HepG2 (cell line): ENCODE measurements at regions not wholly inside any gene's neighbourhood (a gene's known extent, or its start where the extent isn't known, plus 50 kb on each side); places are given as distances from the start of the nearest gene placed in this dataset.

ENCODE experiments used
- ATAC-seq: fragments of 200-7000 bp; cut with Tn5 transposase; 3 replicates; pipeline ENCODE4 v1.9.1; 2020; ENCODE audit warnings: mild to moderate bottlenecking, moderate library complexity
- BruUV-seq: library from RNA; stranded (reverse); fragments of 400-500 nt; replicated peaks from 2 replicates; lab custom pipeline; 2021; lab: Mats Ljungman, UMichigan
- CTCF ChIA-PET: fragments of 300-600 bp; formaldehyde crosslinking; extraction: SDS; loops from one replicate; lab custom pipeline; 2021; ENCODE audit warnings: low total read pairs, inconsistent platforms, low intra/inter-chr PET ratio; lab: Yijun Ruan, JAX
- POLR2A ChIA-PET: fragments of 350-600 bp; sonication (Branson Sonifier 250); formaldehyde crosslinking; loops from one replicate; lab custom pipeline; 2020; ENCODE audit warnings: antibody characterized with exemption, inconsistent platforms; lab: Yijun Ruan, JAX
- DNase-seq: peaks from one replicate; pipeline ENCODE4 v3.0.0-alpha.2; 2015; ENCODE audit warnings: low spot score
- FAIRE-seq: peaks from 3 replicates; lab custom pipeline; 2011; peaks lifted over from hg19 to GRCh38; lab: Jason Lieb, UNC
- H2AFZ ChIP-seq: one replicate; pipeline ENCODE4 v1.6.1; 2011; ENCODE audit warnings: low read length, inconsistent platforms
- H3K27ac ChIP-seq: fragments of 300-600 bp; 3 replicates; pipeline ENCODE4 v1.8.0; 2011; ENCODE audit warnings: mixed run types, mild to moderate bottlenecking, mixed read lengths, low read length, inconsistent platforms; ENCODE audit not compliant: insufficient read depth; ENCODE audit errors: extremely low read length
- H3K27me3 ChIP-seq, 2 experiments: fragments of 200-600 bp in 1 of 2; 2 replicates in 1 of 2; 3 replicates in 1 of 2; pipeline versions ENCODE4 v1.6.0 to v1.8.0; 2011; ENCODE audit warnings: low read length in 2 of 2, mild to moderate bottlenecking in 2 of 2, moderate library complexity in 2 of 2, inconsistent platforms in 1 of 2; ENCODE audit not compliant: insufficient read depth in 2 of 2, control insufficient read depth in 1 of 2
- H3K36me3 ChIP-seq, 2 experiments: fragments of 200-600 bp in 1 of 2; replicated peaks in 1 of 2; 2 replicates in 1 of 2; 3 replicates in 1 of 2; pipeline versions ENCODE4 v1.5.1 to v1.8.0; 2011; ENCODE audit warnings: low read length in 2 of 2, inconsistent platforms in 1 of 2; ENCODE audit not compliant: insufficient read depth in 2 of 2, control insufficient read depth in 1 of 2
- H3K4me1 ChIP-seq: 2 replicates; pipeline ENCODE4 v1.5.1; 2012; ENCODE audit warnings: low read length, inconsistent platforms; ENCODE audit not compliant: insufficient read depth
- H3K4me2 ChIP-seq: 2 replicates; pipeline ENCODE4 v1.6.0; 2011; ENCODE audit warnings: low read depth, low read length, inconsistent platforms
- H3K4me3 ChIP-seq, 3 experiments: fragments of 200-600 bp in 1 of 3; sonication (generic), shearing (Covaris generic) in 1 of 3; replicated peaks in 1 of 3; 2 replicates each; pipeline ENCODE4 v1.5.1; 2011 to 2016; ENCODE audit warnings: low read length in 3 of 3, inconsistent platforms in 2 of 3, low read depth in 2 of 3, mild to moderate bottlenecking in 2 of 3, control low read depth in 1 of 3, mixed read lengths in 1 of 3; ENCODE audit not compliant: insufficient read depth in 1 of 3
- H3K79me2 ChIP-seq: one replicate; pipeline ENCODE4 v1.6.1; 2011; ENCODE audit warnings: low read length, inconsistent platforms; ENCODE audit not compliant: insufficient read depth
- H3K9ac ChIP-seq: 2 replicates; pipeline ENCODE4 v1.6.0; 2011; ENCODE audit warnings: mild to moderate bottlenecking, low read depth, low read length, inconsistent platforms; ENCODE audit not compliant: insufficient read depth
- H3K9me3 ChIP-seq: 2 replicates; pipeline ENCODE4 v1.5.1; 2012; ENCODE audit warnings: mild to moderate bottlenecking, low read length
- H4K20me1 ChIP-seq: 2 replicates; pipeline ENCODE4 v1.6.0; 2011; ENCODE audit warnings: inconsistent platforms, mild to moderate bottlenecking, low read length, moderate library complexity; ENCODE audit not compliant: insufficient read depth
- GFI1 ChIP-seq: sonication (generic); formaldehyde crosslinking; IDR thresholded peaks from 2 replicates; pipeline ENCODE4 v1.5.0; 2020; ENCODE audit warnings: missing genetic modification reagents, mild to moderate bottlenecking, borderline replicate concordance
- HDAC6 ChIP-seq: fragments of 200-600 bp; sonication (generic); IDR thresholded peaks from 2 replicates; pipeline ENCODE4 v1.7.0; 2017; ENCODE audit warnings: mild to moderate bottlenecking, antibody characterized with exemption, low read length, low read depth
- MIER3 ChIP-seq: IDR thresholded peaks from 2 replicates; pipeline ENCODE4 v1.6.1; 2016; ENCODE audit warnings: missing compliant biosample characterization, borderline replicate concordance
- PHB2 ChIP-seq: fragments of 450-650 bp; IDR thresholded peaks from 2 replicates; pipeline ENCODE4 v1.6.1; 2018; ENCODE audit not compliant: partially characterized antibody
- PITX1 ChIP-seq: sonication (generic); formaldehyde crosslinking; IDR thresholded peaks from 2 replicates; pipeline ENCODE4 v1.5.1; 2020; ENCODE audit warnings: mild to moderate bottlenecking, missing genetic modification reagents
- PLRG1 ChIP-seq: fragments of 450-650 bp; conservative IDR thresholded peaks from 2 replicates; pipeline ENCODE4 v1.6.1; 2016
- RERE ChIP-seq: IDR thresholded peaks from 2 replicates; pipeline ENCODE4 v1.6.1; 2016; ENCODE audit warnings: low read depth, missing genetic modification reagents, missing compliant biosample characterization
- ZNF629 ChIP-seq: sonication (generic); formaldehyde crosslinking; conservative IDR thresholded peaks from 2 replicates; pipeline ENCODE4 v1.5.0; 2020; ENCODE audit warnings: missing genetic modification reagents
- ZNF816 ChIP-seq: sonication (generic); formaldehyde crosslinking; IDR thresholded peaks from 2 replicates; pipeline ENCODE4 v1.8.0; 2022; ENCODE audit warnings: missing genetic modification reagents, mild to moderate bottlenecking, borderline replicate concordance
- ZSCAN29 ChIP-seq: sonication (generic); formaldehyde crosslinking; conservative IDR thresholded peaks from 2 replicates; pipeline ENCODE4 v1.4.0; 2020; ENCODE audit warnings: mild to moderate bottlenecking, missing genetic modification reagents
- WGBS: methylation state at CpG from one replicate; pipeline ENCODE4 v1.1.6; 2017; ENCODE audit warnings: low lambda C conversion rate; 5-methylcytosine and 5-hydroxymethylcytosine counted together
- in situ Hi-C: cut with HindIII; loops from 2 replicates; pipeline ENCODE4 v1.10.0; 2017; ENCODE audit warnings: low pct_unique_long_range_greater_than_20kb; ENCODE audit not compliant: extremely low pct_ligation_motif_present
- intact Hi-C: fragments of 100-400 bp; cut with micrococcal nuclease; formaldehyde crosslinking; loops from one replicate; pipeline ENCODE4 v1.10.0; 2022; ENCODE audit not compliant: unreplicated experiment

GRCh38 chr12:77401770-77402081 is 336.4 kb upstream of the E2F7 start (continued):
- TF ChIP-seq ZNF816 (CRISPR knock-in tag) = no peak
- no peak for TF ChIP-seq HDAC6
- no peak for TF ChIP-seq ZNF629 (CRISPR knock-in tag)
- no peak for TF ChIP-seq PLRG1

- no peaks in the 10 kb centered on the region for H3K27me3 ChIP-seq
- no peak overlapping the region for H3K9ac ChIP-seq
- intact Hi-C loops (no loop called here), in situ Hi-C loops (no loop called here)
- FAIRE-seq = no peak
- WGBS = 0% methylated on average over 3 of the region's 3 CpGs
- no TSS peak for BruUV-seq
- no peak for ATAC-seq
- no peaks in the 10 kb centered on the region for H3K4me1 ChIP-seq
- no peak overlapping the region for H2AFZ ChIP-seq
- no peak overlapping the region for H3K4me3 ChIP-seq
- no peaks in the 10 kb centered on the region for H3K79me2 ChIP-seq
- no peak overlapping the region for H3K27ac ChIP-seq
- POLR2A ChIA-PET = no interaction called here
- H3K9me3 ChIP-seq = no peaks in the 10 kb centered on the region
- no peaks in the 10 kb centered on the region for H3K36me3 ChIP-seq
- no peak for TF ChIP-seq MIER3 (CRISPR knock-in tag)
- TF ChIP-seq PITX1 = no peak
- no peak for DNase-seq
- no peak overlapping the region for H3K4me2 ChIP-seq
- CTCF ChIA-PET = no interaction called here
- no peaks in the 10 kb centered on the region for H4K20me1 ChIP-seq
Observed at GRCh38 chr12:77401064-77401769, 335.8 kb upstream of the E2F7 start.

GRCh38 chr12:77392467-77393088 is 327.2 kb upstream of the E2F7 start:
- H3K4me1 ChIP-seq = no peaks in the 10 kb centered on the region
- H3K9me3 ChIP-seq = no peaks in the 10 kb centered on the region
- WGBS = 43% methylated on average over 10 of the region's 10 CpGs
- ChIA-PET POLR2A (no interaction called here), CTCF (no interaction called here)
- no peak for ATAC-seq
- FAIRE-seq = no peak
- no peak overlapping the region for H3K9ac ChIP-seq
- no peaks in the 10 kb centered on the region for H3K27me3 ChIP-seq
- in situ Hi-C loops = no loop called here
- H3K4me3 ChIP-seq = no peak overlapping the region
- H2AFZ ChIP-seq = no peak overlapping the region
- DNase-seq = no peak
- H4K20me1 ChIP-seq = no peaks in the 10 kb centered on the region
- H3K36me3 ChIP-seq = no peaks in the 10 kb centered on the region
- H3K27ac ChIP-seq = no peak overlapping the region
- no TSS peak for BruUV-seq
- TF ChIP-seq RERE (no peak), GFI1 (CRISPR knock-in tag) (no peak), PHB2 (no peak), ZSCAN29 (CRISPR knock-in tag) (no peak)
- TF ChIP-seq, all 625 proteins: peak for 0
- Histone ChIP-seq H3K4me2 (no peak overlapping the region), H3K79me2 (no peaks in the 10 kb centered on the region)
- intact Hi-C loops = no loop called here
